Spleen (tissue), 7 donors: ENCODE measurements at regions not wholly inside any gene's neighbourhood (a gene's known extent, or its start where the extent isn't known, plus 50 kb on each side); places are given as distances from the start of the nearest gene placed in this dataset.

ENCODE experiments used
- CTCF ChIP-seq, 11 experiments: fragments of 200-600 bp in 7 of 11; fragments of 450-650 bp in 4 of 11; sonication (generic) in 4 of 11; IDR thresholded peaks in 8 of 11; conservative IDR thresholded peaks in 3 of 11; 1 replicate in 7 of 11; 2 replicates in 4 of 11; pipeline versions ENCODE4 v1.4.0 to v1.8.0; 2016 to 2021; ENCODE audit warnings: antibody characterized with exemption in 11 of 11, inconsistent platforms in 4 of 11, mild to moderate bottlenecking in 1 of 11
- POLR2A ChIP-seq, 3 donors: fragments of 450-650 bp; IDR thresholded peaks; one replicate each; pipeline ENCODE4 v1.5.1; 2017; ENCODE audit warnings: antibody characterized with exemption in 3 of 3, mild to moderate bottlenecking in 1 of 3
- donor health status: DM: no; HTN: no; CAD: no; lungs with moderate emphysema.
- donor health status: DM: no; HTN: no; CAD: no.
- donor health status: DM: no; HTN: no; CAD: no.

- TF ChIP-seq CTCF (IDR thresholded peaks at IDR 0.05 in 8 of 11, conservative IDR thresholded peaks at IDR 0.05 in 3 of 11) = no peak
- TF ChIP-seq POLR2A (IDR thresholded peaks at IDR 0.05) = no peak
These were observed 324.1 kb upstream of the GRAMD2B start for GRCh38 chr5:126099077-126099476.
